ENCODE measurements at regions not wholly inside any gene's neighbourhood (a gene's known extent, or its start where the extent isn't known, plus 50 kb on each side); places are given as distances from the start of the nearest gene placed in this dataset.
A peak's percentile ranks its signal among the peaks of the same experiment; 100 is the strongest.
"Not testable (repeated sequence)": the region's sequence is repeated elsewhere in the genome, so short reads cannot be mapped to it uniquely, and the experiment has no call there.

DNA sequence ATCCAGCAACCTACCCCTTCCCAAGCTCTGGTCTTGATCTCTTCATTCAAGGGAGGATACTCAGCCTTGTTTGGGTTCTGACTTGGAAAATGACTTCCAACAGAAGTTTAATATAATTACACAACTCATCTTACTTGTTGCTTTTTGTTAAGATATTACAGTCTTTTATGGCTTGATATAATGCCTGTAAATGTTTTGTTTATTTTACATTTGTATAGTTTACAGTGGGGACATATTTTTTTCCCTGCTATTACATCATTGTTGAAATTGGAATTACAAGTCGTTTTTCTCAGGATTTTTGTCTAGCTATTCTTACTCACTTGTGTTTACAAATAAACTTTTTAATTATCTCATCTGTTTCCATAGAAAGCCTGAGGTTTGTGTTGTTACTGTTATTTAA, 436.0 kb downstream of the CNTNAP4 start:
- WGBS (ENCODE audit: insufficient coverage), result no CpG with 5 or more reads among the region's 1 CpG
- DNase-seq (ENCODE audit: low read depth in 4 of 6, low spot score in 6 of 6), result no peak
- Histone ChIP-seq H3K9me3 (ENCODE audit: control insufficient read depth, insufficient read depth, low read length) (no peaks in the 10 kb centered on the region), H3K36me3 (ENCODE audit: control insufficient read depth, insufficient read depth, low read length) (no peaks in the 10 kb centered on the region), H3K4me1 (ENCODE audit: control insufficient read depth, insufficient read depth, low read length) (no peaks in the 10 kb centered on the region), H3K4me3 (ENCODE audit: low read depth, low read length) (no peak overlapping the region), H3K27me3 (ENCODE audit: control insufficient read depth, insufficient read depth, low read length) (no peaks in the 10 kb centered on the region), H3K27ac (ENCODE audit: low read depth, low read length) (no peak overlapping the region)

DNA sequence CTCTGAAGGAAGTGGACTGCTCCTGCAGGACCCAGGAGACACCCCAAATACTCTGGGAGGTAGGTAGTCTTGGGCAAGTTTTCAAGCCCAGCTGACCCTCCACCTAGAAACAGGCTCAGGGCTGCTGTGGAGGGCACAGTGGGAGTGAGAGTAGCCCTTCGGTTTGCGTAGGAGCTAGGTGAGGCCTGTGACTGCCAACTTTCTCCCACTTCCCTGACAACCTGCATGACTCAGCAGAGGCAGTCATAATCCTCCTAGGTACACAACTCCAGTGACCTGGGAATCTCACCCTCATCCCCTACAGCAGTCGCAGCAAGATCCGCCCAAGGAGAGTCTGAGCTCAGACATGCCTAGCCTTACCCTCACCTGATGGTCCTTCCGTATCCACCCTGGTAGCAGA, 439.1 kb downstream of the CNTNAP4 start:
- H3K27me3 ChIP-seq (ENCODE audit: control insufficient read depth, insufficient read depth, low read length); H3K36me3 ChIP-seq (ENCODE audit: control insufficient read depth, insufficient read depth, low read length); H3K4me3 ChIP-seq (ENCODE audit: low read depth, low read length); DNase-seq (ENCODE audit: low read depth in 4 of 6, low spot score in 6 of 6); H3K4me1 ChIP-seq (ENCODE audit: control insufficient read depth, insufficient read depth, low read length); H3K9me3 ChIP-seq (ENCODE audit: control insufficient read depth, insufficient read depth, low read length); H3K27ac ChIP-seq (ENCODE audit: low read depth, low read length): not testable (repeated sequence)
- WGBS (ENCODE audit: insufficient coverage), result 92% methylated on average over 4 of the region's 5 CpGs

DNA sequence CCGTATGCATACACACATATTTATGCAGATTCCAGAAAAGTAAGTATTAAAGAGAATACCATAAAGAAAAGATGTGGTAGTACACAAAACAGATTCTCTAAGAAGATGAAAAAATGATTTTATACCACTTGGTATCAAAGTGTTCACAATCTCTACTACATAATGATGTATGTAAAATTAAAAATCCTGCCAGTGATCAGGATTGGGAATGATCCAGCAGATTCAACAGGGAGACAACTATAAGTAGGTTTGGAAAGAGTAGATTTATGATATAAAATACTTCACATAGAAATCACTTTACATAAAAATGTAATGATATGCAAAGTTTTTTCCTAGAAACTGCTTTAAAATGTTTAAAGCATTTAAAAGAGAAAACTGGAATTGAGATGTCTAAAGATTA, 447.0 kb downstream of the CNTNAP4 start:
- Histone ChIP-seq H3K4me3 (ENCODE audit: low read depth, low read length) (no peak overlapping the region), H3K36me3 (ENCODE audit: control insufficient read depth, insufficient read depth, low read length) (no peaks in the 10 kb centered on the region), H3K27me3 (ENCODE audit: control insufficient read depth, insufficient read depth, low read length) (no peaks in the 10 kb centered on the region), H3K27ac (ENCODE audit: low read depth, low read length) (no peak overlapping the region), H3K4me1 (ENCODE audit: control insufficient read depth, insufficient read depth, low read length) (no peaks in the 10 kb centered on the region), H3K9me3 (ENCODE audit: control insufficient read depth, insufficient read depth, low read length) (no peaks in the 10 kb centered on the region)
- peak in 1 of 6 donors; percentile 50 for DNase-seq (ENCODE audit: low read depth in 4 of 6, low spot score in 6 of 6)
- WGBS (ENCODE audit: insufficient coverage), result no CpG with 5 or more reads among the region's 1 CpG

DNA sequence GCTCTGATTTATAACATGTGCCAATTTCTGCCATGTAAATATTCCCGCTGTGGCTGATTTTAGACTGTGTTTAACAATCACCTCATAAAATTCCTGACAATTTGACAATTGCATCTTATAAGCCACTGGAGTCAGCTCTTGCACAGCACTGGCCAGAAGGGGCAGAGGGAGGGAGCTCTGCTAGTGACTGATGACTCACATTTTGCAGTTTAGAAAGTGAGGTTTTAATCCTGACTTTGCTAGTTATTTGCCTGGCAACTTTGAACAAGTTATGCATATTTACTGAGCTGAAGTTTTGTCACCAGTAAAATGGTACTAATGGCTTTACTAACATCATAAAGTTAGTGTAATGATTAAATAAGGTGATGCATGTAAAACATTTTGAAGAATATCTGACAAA, 452.3 kb downstream of the CNTNAP4 start:
- no peaks in the 10 kb centered on the region for H3K4me1 ChIP-seq (ENCODE audit: control insufficient read depth, insufficient read depth, low read length)
- H3K9me3 ChIP-seq (ENCODE audit: control insufficient read depth, insufficient read depth, low read length), result no peaks in the 10 kb centered on the region
- H3K36me3 ChIP-seq (ENCODE audit: control insufficient read depth, insufficient read depth, low read length), result no peaks in the 10 kb centered on the region
- H3K4me3 ChIP-seq (ENCODE audit: low read depth, low read length), result no peak overlapping the region
- no peak for DNase-seq (ENCODE audit: low read depth in 4 of 6, low spot score in 6 of 6)
- H3K27ac ChIP-seq (ENCODE audit: low read depth, low read length), result no peak overlapping the region
- no peaks in the 10 kb centered on the region for H3K27me3 ChIP-seq (ENCODE audit: control insufficient read depth, insufficient read depth, low read length)
- WGBS (ENCODE audit: insufficient coverage), result no CpG with 5 or more reads among the region's 1 CpG

DNA sequence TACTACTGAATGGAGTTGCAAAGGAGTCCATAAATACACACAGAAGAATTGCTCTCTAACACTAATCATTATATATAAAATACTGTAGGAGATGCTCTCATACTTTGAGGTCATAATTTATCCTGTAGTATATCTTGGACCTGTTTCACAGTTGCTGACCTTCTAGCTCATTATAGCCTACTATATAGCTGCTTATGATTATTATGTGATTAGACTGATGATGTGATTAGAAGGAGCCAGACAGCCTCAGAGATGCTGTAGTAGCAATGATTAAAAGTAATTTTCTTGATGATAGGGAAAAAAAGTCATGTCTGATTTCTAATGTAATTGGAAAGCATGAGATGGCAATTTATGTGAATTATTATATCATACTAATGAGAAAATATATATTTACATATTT, 455.7 kb downstream of the CNTNAP4 start:
- no peaks in the 10 kb centered on the region for H3K4me1 ChIP-seq (ENCODE audit: control insufficient read depth, insufficient read depth, low read length)

DNA sequence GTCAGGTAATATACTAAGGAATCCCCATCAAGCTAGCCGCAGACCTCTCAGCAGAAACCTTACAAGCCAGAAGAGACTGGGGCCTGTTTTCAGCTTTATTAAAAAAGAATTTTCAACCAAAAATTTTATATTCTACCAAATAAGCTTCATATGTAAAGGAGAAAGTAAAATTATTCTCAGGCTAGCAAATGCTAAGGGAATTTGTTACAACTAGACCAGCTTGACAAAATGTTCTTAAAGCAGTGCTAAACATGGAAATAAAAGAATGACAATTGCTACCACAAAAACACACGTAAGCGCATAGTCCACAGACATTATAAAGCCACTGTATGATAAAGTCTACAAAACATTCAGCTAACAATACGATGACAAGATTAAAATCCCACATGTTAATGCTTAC, 449.4 kb upstream of the MON1B start:
- WGBS (ENCODE audit: insufficient coverage), result no CpG with 5 or more reads among the region's 4 CpGs
- no peak for DNase-seq (ENCODE audit: low read depth in 4 of 6, low spot score in 6 of 6)
- no peaks in the 10 kb centered on the region for H3K27me3 ChIP-seq (ENCODE audit: control insufficient read depth, insufficient read depth, low read length)
- peaks cover 2% of the 10 kb centered on the region for H3K9me3 ChIP-seq (ENCODE audit: control insufficient read depth, insufficient read depth, low read length)
- H3K36me3 ChIP-seq (ENCODE audit: control insufficient read depth, insufficient read depth, low read length), result no peaks in the 10 kb centered on the region
- H3K27ac ChIP-seq (ENCODE audit: low read depth, low read length), result no peak overlapping the region
- H3K4me3 ChIP-seq (ENCODE audit: low read depth, low read length), result no peak overlapping the region
- no peaks in the 10 kb centered on the region for H3K4me1 ChIP-seq (ENCODE audit: control insufficient read depth, insufficient read depth, low read length)

More for the DNA sequence above, 455.7 kb downstream of the CNTNAP4 start:
- H3K9me3 ChIP-seq (ENCODE audit: control insufficient read depth, insufficient read depth, low read length), result no peaks in the 10 kb centered on the region
- H3K27me3 ChIP-seq (ENCODE audit: control insufficient read depth, insufficient read depth, low read length), result no peaks in the 10 kb centered on the region
- H3K27ac ChIP-seq (ENCODE audit: low read depth, low read length), result no peak overlapping the region
- DNase-seq (ENCODE audit: low read depth in 4 of 6, low spot score in 6 of 6), result peak in 1 of 6 donors; percentile 42
- H3K36me3 ChIP-seq (ENCODE audit: control insufficient read depth, insufficient read depth, low read length), result no peaks in the 10 kb centered on the region
- H3K4me3 ChIP-seq (ENCODE audit: low read depth, low read length), result no peak overlapping the region

DNA sequence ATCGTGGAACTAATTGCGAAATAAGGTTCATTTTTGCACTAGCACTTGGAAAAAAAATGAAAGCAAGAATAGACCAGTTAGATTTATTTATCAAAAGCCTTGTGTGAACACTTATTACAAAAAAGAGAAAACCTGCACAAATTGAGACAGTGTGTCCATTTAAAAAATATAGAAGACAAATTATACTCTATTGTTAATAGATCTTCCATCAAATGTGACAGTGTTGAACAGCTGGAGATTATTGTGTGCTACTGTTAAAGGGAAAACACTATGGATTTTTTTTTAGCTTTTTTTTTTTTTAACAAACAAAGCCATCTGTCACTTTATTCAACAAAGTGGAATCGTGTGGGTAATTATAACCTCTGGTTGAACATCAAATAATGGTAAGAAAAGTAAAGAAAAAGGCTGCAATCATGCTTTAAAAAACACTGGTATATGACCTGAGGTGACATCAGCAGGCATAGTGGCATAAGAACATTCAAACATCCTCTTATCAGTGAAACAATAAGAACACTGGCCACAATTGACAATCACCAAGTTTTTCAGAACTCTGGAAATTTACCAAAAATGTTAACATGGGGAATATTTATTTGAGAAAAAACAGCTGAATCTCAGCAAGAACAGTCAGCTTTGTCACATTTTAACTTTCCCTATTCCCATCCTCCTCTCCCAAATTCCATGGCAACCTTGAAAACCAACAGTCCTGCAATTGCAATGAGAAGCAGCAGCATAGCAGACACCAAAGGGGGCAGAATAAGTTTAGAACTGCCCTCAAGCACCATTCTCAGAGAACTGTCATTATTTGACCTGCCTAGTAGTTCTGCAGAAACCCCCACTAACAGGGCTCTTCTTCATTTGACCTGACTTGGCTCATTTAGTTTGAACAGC, 442.3 kb upstream of the MON1B start:
- Histone ChIP-seq H3K27me3 (ENCODE audit: control insufficient read depth, insufficient read depth, low read length) (no peaks in the 10 kb centered on the region), H3K9me3 (ENCODE audit: control insufficient read depth, insufficient read depth, low read length) (no peaks in the 10 kb centered on the region), H3K36me3 (ENCODE audit: control insufficient read depth, insufficient read depth, low read length) (no peaks in the 10 kb centered on the region), H3K27ac (ENCODE audit: low read depth, low read length) (no peak overlapping the region), H3K4me1 (ENCODE audit: control insufficient read depth, insufficient read depth, low read length) (no peaks in the 10 kb centered on the region), H3K4me3 (ENCODE audit: low read depth, low read length) (no peak overlapping the region)
- peak in 2 of 6 donors; percentile 46 to 57 for DNase-seq (ENCODE audit: low read depth in 4 of 6, low spot score in 6 of 6)
- WGBS (ENCODE audit: insufficient coverage), result no CpG with 5 or more reads among the region's 3 CpGs

DNA sequence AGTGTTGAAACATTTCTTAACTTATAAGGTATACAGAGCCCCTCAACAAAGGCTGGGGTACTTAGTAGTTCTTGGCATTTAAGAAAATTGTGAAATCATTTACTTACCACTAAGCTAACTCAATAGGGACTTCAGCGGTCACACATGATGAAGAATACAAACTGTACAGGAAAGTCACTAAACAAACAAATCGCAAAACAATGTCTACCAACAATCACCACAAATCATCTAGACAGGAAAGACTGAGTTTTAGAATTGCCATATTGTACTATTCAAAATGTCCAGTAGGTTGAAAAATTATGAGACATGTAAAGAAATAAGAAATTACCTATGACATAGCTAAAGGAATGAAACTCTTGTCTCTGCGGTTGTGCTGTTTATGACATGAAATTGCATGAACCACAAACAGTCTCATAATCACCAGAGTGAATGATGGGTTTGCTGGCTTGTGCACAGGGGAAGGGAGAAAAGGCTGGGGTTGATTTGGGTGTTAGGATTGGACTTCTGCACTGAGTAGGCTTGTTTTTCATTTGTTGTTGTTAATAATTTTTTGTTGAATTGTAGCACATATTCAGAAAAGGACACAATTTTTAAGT, 441.1 kb upstream of the MON1B start:
- Histone ChIP-seq H3K4me3 (ENCODE audit: low read depth, low read length) (no peak overlapping the region), H3K27ac (ENCODE audit: low read depth, low read length) (no peak overlapping the region), H3K9me3 (ENCODE audit: control insufficient read depth, insufficient read depth, low read length) (no peaks in the 10 kb centered on the region), H3K36me3 (ENCODE audit: control insufficient read depth, insufficient read depth, low read length) (no peaks in the 10 kb centered on the region), H3K4me1 (ENCODE audit: control insufficient read depth, insufficient read depth, low read length) (no peaks in the 10 kb centered on the region), H3K27me3 (ENCODE audit: control insufficient read depth, insufficient read depth, low read length) (no peaks in the 10 kb centered on the region)
- DNase-seq (ENCODE audit: low read depth in 4 of 6, low spot score in 6 of 6), result no peak
- no CpG with 5 or more reads among the region's 3 CpGs for WGBS (ENCODE audit: insufficient coverage)

DNA sequence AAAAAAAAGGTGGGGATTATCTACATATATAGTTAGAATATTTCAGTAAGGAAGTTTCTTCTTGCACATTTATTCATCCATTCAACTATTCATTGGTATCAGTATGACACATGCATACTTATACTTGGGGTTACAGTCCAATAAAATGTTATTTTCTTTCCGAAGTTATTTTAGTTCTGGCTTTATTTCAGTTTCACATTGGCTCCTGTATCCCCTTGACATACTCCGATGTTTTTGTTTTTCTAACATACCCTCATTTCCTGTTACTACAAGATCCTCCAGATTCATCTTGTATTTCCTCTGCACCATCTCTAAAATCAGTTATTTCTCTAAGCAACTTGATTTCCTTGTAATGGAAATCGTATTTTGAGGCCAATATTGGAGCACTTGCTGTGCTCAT, 435.5 kb upstream of the MON1B start:
- no peaks in the 10 kb centered on the region for H3K36me3 ChIP-seq (ENCODE audit: control insufficient read depth, insufficient read depth, low read length)
- peak in 1 of 6 donors; percentile 51 for DNase-seq (ENCODE audit: low read depth in 4 of 6, low spot score in 6 of 6)
- no peaks in the 10 kb centered on the region for H3K27me3 ChIP-seq (ENCODE audit: control insufficient read depth, insufficient read depth, low read length)
- no peaks in the 10 kb centered on the region for H3K4me1 ChIP-seq (ENCODE audit: control insufficient read depth, insufficient read depth, low read length)
- no peak overlapping the region for H3K27ac ChIP-seq (ENCODE audit: low read depth, low read length)
- 90% methylated on average over 1 of the region's 3 CpGs for WGBS (ENCODE audit: insufficient coverage)
- H3K9me3 ChIP-seq (ENCODE audit: control insufficient read depth, insufficient read depth, low read length), result no peaks in the 10 kb centered on the region
- no peak overlapping the region for H3K4me3 ChIP-seq (ENCODE audit: low read depth, low read length)

DNA sequence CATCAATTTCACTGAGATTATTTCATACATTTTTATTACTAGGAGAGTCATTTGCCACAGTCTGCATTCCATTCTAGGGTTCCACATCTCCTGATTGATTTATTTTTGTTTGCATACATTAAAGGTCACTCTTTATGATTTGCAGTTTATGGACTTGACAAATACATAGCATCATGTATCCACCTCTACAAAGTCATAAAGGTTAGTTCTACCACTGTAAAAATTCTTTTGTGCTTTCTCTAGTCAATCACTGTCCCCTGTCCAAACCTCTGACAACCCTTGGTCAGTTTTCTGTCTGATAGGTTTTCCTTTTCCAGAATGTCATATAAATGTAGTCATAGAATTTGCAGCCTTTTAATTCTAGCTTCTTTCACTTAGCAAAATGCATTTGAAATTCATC, 434.6 kb upstream of the MON1B start:
- no peaks in the 10 kb centered on the region for H3K36me3 ChIP-seq (ENCODE audit: control insufficient read depth, insufficient read depth, low read length)
- no peaks in the 10 kb centered on the region for H3K9me3 ChIP-seq (ENCODE audit: control insufficient read depth, insufficient read depth, low read length)
- H3K4me1 ChIP-seq (ENCODE audit: control insufficient read depth, insufficient read depth, low read length), result no peaks in the 10 kb centered on the region
- H3K27ac ChIP-seq (ENCODE audit: low read depth, low read length), result no peak overlapping the region
- no peaks in the 10 kb centered on the region for H3K27me3 ChIP-seq (ENCODE audit: control insufficient read depth, insufficient read depth, low read length)
- no peak for DNase-seq (ENCODE audit: low read depth in 4 of 6, low spot score in 6 of 6)
- no peak overlapping the region for H3K4me3 ChIP-seq (ENCODE audit: low read depth, low read length)

Data from spinal cord (tissue), 9 donors.